GM21360 (cell line): ENCODE measurements at regions not wholly inside any gene's neighbourhood (a gene's known extent, or its start where the extent isn't known, plus 50 kb on each side); places are given as distances from the start of the nearest gene placed in this dataset.

Experiments used
- ATAC-seq: cut with Tn5 transposase; IDR thresholded peaks from one replicate; pipeline ENCODE4 v1.9.1; 2021; ENCODE audit warnings: mild to moderate bottlenecking, moderate library complexity; ENCODE audit not compliant: unreplicated experiment

DNA sequence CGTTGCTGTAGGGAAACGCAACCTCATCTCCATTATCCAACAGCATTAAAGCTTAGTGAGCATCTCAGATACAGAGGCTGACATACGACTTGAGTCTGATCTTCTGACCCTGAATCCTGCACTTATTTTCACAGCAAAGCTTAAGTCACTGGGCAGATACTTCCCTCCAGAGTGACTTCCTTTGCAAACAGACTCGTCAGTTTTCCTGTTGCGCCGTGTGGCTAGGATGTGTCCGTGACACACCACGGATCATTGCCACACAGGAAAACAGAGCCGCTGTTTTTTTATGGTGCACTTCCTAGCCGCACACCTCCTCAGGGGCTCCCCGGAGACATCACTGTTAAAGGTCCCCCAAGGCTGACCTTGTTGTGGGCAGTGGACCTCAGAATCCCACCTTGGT lies 94.9 kb upstream of the MKI67 start:
- no peak for ATAC-seq

- no peak for ATAC-seq
Observed at GRCh38 chr10:128221807-128222206, 95.6 kb upstream of the MKI67 start.

- ATAC-seq = no peak
Observed at GRCh38 chr10:128222332-128222849, 96.2 kb upstream of the MKI67 start.

DNA sequence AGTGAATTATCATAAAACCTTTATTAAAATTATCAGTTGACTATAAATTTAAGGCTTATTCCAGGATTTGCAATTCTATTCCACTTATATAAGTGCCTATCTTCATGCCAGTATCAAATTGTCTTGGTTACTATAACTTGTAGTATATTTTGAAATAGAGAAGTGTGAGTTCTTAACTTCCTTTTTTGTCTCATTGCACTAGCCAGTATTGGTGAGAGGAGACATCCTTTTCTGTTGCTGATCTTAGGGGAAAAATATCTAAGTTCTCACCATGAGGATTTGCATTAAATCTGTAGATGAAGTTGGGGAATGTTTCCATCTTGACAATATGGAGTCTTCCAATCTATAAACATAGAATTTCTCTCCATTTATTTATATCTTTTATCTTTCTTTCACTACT lies 104.2 kb upstream of the MKI67 start:
- no peak for ATAC-seq

- ATAC-seq = no peak
Observed at GRCh38 chr10:128233422-128233821, 107.2 kb upstream of the MKI67 start.

DNA sequence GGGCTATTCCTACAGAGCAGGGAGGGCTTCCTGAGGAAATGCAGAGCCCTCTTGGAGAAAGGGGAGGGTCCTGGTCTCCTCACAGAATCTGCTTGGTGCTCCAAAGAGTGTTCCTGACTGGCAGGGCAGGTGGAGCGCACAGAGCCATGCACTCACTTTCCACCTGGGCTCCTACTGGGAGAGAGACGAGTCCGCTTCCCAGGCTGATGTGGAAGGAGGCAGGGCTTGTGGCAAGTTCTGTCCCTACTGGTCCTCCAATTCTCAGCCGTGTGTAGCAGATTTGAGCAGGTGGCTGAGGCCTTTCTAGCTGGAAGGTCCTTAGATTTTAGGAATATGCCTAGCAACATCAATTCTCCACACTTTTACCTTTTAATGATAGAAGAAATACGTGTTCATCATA lies 111.5 kb upstream of the MKI67 start:
- ATAC-seq = no peak

GRCh38 chr10:128241023-128241422 lies 114.8 kb upstream of the MKI67 start:
- ATAC-seq = no peak

DNA sequence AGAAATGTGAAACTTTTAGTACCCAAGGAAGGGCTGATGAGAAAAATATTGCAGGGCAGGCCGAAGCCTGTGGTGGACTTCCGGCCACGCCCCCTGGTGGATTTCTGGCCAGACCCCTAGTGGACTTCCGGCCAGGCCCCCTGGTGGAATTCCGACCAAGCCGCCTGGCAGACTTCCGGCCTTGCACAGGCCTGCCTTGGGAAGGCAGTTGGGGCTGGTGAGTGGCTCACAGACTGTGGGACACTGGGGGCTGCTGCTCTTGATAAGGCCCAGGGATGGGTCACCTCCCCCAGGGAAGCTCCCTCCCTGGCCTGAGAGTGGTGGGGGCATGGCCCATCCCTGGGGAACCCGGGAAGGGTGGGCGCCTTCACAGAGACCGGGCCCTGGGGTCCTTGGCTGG lies 116.4 kb upstream of the MKI67 start:
- no peak for ATAC-seq

DNA sequence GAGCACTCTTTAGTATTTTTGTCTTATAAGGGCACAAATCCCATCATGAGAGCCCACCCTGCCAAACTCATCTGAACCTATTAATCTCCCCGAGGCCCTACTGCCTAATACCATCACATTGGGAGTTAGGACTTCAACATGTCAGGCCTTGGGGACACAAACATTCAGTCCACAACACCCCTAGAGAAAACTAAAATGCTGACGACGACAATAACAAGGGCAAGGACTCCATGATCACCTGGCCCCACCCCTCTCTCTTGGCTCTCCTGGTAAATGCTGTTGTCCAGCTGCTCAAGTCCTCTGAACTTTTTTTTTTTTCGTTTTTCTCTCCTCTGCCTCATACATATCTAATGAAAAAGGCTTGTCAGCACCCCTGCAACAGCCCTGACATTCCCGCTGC lies 118.8 kb upstream of the MKI67 start:
- ATAC-seq = no peak

- ATAC-seq = no peak
Observed at GRCh38 chr10:128247576-128247975, 121.4 kb upstream of the MKI67 start.

- ATAC-seq = no peak
Observed at GRCh38 chr10:128254476-128254875, 128.3 kb upstream of the MKI67 start.

DNA sequence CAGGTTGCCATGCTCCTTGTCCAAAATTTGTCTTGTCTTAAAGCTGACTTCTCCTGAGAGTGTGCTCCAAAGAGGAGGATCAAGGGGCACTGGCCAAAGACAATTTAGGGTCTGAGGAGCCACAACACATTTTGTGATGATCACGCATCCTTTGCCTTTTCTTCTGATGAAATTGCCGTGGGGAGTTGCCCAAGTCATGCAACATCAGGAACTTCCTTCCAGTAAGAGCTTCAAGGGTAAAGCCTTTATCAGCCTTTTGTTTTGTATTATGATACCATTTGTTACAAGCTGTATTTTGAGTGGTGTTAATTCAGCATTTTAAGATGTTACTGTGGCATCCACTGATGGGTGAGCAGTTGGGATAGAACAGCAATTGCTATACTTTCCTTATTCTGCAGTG lies 131.2 kb upstream of the MKI67 start:
- no peak for ATAC-seq

- ATAC-seq = no peak
Observed at GRCh38 chr10:128258421-128258976, 132.3 kb upstream of the MKI67 start.

GRCh38 chr10:128263891-128264688 lies 137.9 kb upstream of the MKI67 start:
- ATAC-seq = peak; percentile 68

DNA sequence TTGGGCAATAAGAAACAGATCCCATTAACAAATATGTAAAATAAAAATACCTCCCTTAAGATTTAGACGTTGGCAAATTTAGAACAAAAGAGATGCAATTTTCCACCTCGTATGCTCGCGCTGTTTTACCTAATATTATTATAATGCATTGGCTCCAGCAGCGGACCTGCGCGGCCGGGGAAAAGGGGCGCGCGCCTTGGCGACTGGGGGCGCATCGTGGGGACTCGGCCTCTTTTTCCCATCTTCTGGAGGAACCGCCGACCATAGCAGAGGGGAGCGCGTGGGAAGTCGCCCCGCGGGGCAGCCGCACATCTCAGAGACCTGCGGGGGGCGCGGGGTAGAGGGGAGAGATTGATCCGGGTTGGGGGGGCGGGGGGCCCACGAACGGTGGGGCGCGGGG lies 139.4 kb upstream of the MKI67 start:
- ATAC-seq = no peak

GRCh38 chr10:128267581-128267980 lies 141.4 kb upstream of the MKI67 start:
- ATAC-seq = no peak

GRCh38 chr10:128268015-128268722 lies 141.9 kb upstream of the MKI67 start:
- no peak for ATAC-seq

GRCh38 chr10:128274938-128275337 lies 148.7 kb upstream of the MKI67 start:
- ATAC-seq = no peak

GRCh38 chr10:128275388-128276177 lies 149.4 kb upstream of the MKI67 start:
- ATAC-seq = no peak

GRCh38 chr10:128277267-128277840 lies 151.1 kb upstream of the MKI67 start:
- ATAC-seq = no peak

- no peak for ATAC-seq
Observed at GRCh38 chr10:128278362-128278761, 152.1 kb upstream of the MKI67 start.
